NB4 (cell line): ENCODE measurements at regions not wholly inside any gene's neighbourhood (a gene's known extent, or its start where the extent isn't known, plus 50 kb on each side); places are given as distances from the start of the nearest gene placed in this dataset.

Experiments
- CTCF ChIP-seq: IDR thresholded peaks from one replicate; pipeline ENCODE4 v1.5.1; 2012; ENCODE audit warnings: low read depth, low read length
- POLR2A ChIP-seq: IDR thresholded peaks from 2 replicates; pipeline ENCODE4 v1.6.1; 2011; ENCODE audit warnings: mild to moderate bottlenecking; ENCODE audit not compliant: insufficient read length; ENCODE audit errors: extremely low read depth
- TF ChIP-seq, protein P1 (sequence below): IDR thresholded peaks from 2 replicates; pipeline ENCODE4 v1.6.1; 2011; ENCODE audit warnings: low read depth, low read length

DNA sequence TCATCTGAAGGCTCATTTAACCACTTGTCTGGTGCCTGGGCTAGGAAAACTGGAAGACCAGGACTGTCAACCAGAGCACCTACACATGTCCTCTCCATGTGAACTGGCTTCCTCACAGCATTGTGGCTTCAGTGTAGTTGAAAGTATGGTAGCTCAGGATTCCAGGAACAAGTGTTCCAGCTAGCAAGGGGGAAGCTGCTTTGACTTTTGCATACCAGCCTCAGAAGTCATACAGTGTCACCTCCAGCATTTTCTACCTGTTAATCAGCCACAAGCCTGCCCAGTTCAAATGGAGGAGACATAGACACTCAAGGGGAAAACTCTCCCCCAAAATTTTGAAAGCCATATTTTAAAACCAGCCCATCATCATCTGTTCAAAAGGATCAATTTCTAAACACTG, 212.8 kb upstream of the CAND1 start:
- TF ChIP-seq, protein P1, sequence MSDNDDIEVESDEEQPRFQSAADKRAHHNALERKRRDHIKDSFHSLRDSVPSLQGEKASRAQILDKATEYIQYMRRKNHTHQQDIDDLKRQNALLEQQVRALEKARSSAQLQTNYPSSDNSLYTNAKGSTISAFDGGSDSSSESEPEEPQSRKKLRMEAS: no peak
- TF ChIP-seq CTCF (no peak), POLR2A (no peak)
